ENCODE measurements at regions not wholly inside any gene's neighbourhood (a gene's known extent, or its start where the extent isn't known, plus 50 kb on each side); places are given as distances from the start of the nearest gene placed in this dataset.
"Not testable (repeated sequence)": the region's sequence is repeated elsewhere in the genome, so short reads cannot be mapped to it uniquely, and the experiment has no call there.

DNA sequence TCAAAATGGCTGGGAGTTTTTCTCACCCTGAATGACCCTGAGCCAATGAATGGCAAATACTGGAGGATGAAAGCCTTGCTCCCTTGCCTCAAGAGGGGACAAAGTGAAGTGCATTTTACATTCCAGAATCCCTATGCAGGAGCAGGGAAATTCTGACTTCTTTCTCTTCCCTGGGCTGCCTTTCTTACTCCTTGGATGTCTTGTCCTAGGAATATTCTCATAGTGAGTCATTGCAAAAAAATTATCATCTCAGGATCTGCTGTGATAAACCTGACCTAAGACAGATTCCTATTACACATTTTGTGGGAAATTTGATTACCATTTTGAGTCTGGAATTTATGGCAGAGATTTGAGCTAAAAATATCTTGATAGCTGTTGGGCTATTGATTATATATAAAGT lies 199.9 kb downstream of the TMA16 start:
- H3K4me3 ChIP-seq (ENCODE audit: control insufficient read depth, low read depth, low read length), result no peak overlapping the region
- DNase-seq (ENCODE audit: low read depth), result peak; percentile 64
- TF ChIP-seq, protein P1, sequence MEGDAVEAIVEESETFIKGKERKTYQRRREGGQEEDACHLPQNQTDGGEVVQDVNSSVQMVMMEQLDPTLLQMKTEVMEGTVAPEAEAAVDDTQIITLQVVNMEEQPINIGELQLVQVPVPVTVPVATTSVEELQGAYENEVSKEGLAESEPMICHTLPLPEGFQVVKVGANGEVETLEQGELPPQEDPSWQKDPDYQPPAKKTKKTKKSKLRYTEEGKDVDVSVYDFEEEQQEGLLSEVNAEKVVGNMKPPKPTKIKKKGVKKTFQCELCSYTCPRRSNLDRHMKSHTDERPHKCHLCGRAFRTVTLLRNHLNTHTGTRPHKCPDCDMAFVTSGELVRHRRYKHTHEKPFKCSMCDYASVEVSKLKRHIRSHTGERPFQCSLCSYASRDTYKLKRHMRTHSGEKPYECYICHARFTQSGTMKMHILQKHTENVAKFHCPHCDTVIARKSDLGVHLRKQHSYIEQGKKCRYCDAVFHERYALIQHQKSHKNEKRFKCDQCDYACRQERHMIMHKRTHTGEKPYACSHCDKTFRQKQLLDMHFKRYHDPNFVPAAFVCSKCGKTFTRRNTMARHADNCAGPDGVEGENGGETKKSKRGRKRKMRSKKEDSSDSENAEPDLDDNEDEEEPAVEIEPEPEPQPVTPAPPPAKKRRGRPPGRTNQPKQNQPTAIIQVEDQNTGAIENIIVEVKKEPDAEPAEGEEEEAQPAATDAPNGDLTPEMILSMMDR (conservative IDR thresholded peaks at IDR 0.05; ENCODE audit: control insufficient read depth, insufficient read depth, low read depth, low read length), result no peak

DNA sequence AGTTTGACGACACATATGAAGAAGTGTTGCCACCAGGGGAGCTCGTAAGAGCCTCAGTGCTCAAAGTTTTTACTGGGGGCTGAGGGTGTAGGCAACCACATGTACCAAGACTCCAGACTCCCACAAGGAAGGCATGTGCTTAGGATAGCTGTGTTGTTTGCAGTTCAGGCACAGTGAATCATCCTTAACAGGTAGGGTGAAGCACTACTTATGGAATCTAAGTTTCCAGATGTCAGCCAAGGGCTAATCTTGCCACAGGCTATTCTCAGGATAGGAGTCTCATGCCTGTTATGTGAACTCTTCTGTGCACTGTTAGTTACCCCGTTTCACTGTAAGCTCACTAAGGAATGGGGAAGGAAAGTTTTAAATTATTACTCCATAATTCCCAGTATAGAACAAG lies 202.6 kb downstream of the TMA16 start:
- no peak overlapping the region for H3K4me3 ChIP-seq (ENCODE audit: control insufficient read depth, low read depth, low read length)
- TF ChIP-seq, protein P1 (conservative IDR thresholded peaks at IDR 0.05; ENCODE audit: control insufficient read depth, insufficient read depth, low read depth, low read length), result no peak
- peak; percentile 57 for DNase-seq (ENCODE audit: low read depth)

DNA sequence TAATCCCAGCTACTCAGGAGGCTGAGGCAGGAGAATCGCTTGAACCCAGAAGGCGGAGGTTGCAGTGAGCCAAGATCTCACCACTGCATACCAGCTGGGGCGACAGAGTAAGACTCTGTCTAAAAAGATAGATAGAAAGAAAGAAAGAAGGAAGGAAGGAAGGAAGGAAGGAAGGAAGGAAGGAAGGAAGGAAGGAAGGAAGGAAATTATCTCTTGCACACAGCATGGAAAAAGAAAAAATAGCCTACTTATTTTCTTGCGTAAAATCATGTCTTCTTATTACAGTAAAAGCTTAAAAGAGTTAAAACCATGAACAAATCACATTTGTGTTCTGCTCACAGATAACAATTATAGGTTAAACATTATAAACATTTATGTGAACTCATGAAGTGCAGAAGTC lies 205.9 kb downstream of the TMA16 start:
- H3K4me3 ChIP-seq (ENCODE audit: control insufficient read depth, low read depth, low read length); DNase-seq (ENCODE audit: low read depth): not testable (repeated sequence)

DNA sequence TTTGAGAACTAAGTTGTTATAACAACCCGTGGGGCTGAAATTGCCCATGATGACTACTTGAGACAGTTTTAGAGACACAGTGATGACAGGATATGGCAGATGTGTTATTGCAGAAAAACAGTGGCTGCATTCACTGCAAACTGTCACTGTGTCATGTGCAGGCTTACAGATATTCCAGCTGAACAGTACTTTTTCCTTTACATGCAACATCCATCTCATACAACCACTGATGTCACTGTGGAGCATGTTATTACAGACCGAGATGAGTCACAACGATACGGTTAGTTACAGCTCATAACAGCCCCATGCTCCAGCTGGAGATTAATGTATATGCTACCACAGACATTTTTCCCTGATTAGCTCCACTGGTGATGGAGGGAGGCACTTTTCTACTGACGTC lies 207.4 kb downstream of the TMA16 start:
- DNase-seq (ENCODE audit: low read depth), result peak; percentile 61

DNA sequence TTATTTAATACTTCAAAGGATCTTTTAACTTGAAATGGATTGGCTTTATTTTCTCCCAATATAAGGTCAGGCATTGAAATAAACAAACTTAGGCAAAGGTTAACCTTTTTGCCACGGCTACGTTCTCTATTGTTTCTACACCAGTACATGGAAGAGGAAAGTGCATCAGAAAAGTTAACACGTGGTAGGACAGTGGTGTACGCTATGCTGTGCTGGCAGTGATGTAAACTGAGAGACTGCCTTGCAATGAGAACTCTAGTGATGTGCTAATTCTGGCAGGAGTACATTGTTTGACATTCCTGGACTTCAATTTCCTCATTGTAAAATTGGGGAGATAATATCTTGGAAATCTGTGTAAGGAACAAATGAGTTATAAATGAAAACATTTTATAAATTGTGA lies 208.2 kb downstream of the TMA16 start:
- TF ChIP-seq, protein P1 (conservative IDR thresholded peaks at IDR 0.05; ENCODE audit: control insufficient read depth, insufficient read depth, low read depth, low read length), result no peak
- no peak overlapping the region for H3K4me3 ChIP-seq (ENCODE audit: control insufficient read depth, low read depth, low read length)
- no peak for DNase-seq (ENCODE audit: low read depth)

More for the DNA sequence above, 207.4 kb downstream of the TMA16 start:
- TF ChIP-seq, protein P1 (conservative IDR thresholded peaks at IDR 0.05; ENCODE audit: control insufficient read depth, insufficient read depth, low read depth, low read length), result no peak
- H3K4me3 ChIP-seq (ENCODE audit: control insufficient read depth, low read depth, low read length), result no peak overlapping the region

DNA sequence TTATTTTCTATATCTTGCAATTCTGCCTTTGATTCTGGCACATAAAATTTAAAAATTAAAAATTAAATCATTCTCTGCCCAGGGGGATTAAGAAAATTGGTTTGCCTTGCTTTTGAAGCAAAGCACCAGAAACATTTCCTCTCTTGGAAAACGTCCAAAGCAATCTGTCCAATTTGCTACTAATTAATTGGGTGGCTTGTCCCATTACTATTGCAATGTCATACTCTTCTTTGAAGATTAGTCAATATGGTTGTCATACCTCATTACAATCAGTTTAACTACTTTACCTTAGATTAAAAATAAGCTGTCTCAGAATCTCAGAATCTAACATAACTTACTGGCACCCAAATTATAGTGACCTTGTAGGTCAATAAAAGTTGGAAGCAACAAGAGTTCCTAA lies 208.8 kb downstream of the TMA16 start:
- TF ChIP-seq, protein P1 (conservative IDR thresholded peaks at IDR 0.05; ENCODE audit: control insufficient read depth, insufficient read depth, low read depth, low read length), result no peak
- no peak for DNase-seq (ENCODE audit: low read depth)

DNA sequence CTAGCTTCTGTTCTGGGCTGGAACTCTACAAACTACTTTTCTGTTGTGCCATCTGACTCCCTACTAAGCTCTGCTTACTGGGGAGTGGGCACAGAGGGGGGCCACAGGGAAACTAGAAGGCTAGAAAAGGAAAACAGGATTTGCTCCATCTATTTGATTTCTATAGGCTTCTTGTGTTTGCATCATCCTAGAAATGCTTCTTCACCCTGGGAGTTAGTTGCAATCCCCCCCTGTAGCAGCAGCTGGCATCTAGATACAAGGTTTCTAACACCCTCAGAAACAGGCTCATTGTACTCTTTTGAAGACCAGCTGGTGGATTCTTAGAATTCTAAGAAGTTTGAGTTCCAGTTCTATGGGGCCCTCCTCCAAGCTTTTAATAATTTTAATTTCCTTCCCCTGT lies 213.4 kb downstream of the TMA16 start:
- TF ChIP-seq, protein P1 (conservative IDR thresholded peaks at IDR 0.05; ENCODE audit: control insufficient read depth, insufficient read depth, low read depth, low read length), result no peak
- no peak for DNase-seq (ENCODE audit: low read depth)
- H3K4me3 ChIP-seq (ENCODE audit: control insufficient read depth, low read depth, low read length), result no peak overlapping the region

More for the DNA sequence above, 208.8 kb downstream of the TMA16 start:
- no peak overlapping the region for H3K4me3 ChIP-seq (ENCODE audit: control insufficient read depth, low read depth, low read length)

Measured in fibroblast of mammary gland (primary cell).